IPS DF 6.9 (cell line): ENCODE measurements at regions not wholly inside any gene's neighbourhood (a gene's known extent, or its start where the extent isn't known, plus 50 kb on each side); places are given as distances from the start of the nearest gene placed in this dataset.

Experiments used
- DNase-seq: peaks from one replicate; pipeline ENCODE4 v3.0.0-alpha.2; 2013; ENCODE audit warnings: low read depth, low spot score
- H3K27ac ChIP-seq: one replicate; pipeline ENCODE4 v1.5.1; 2013; ENCODE audit warnings: low read length, control low read depth
- H3K27me3 ChIP-seq: 2 replicates; pipeline ENCODE4 v1.6.1; 2013; ENCODE audit warnings: mild to moderate bottlenecking, low read length; ENCODE audit not compliant: control insufficient read depth, insufficient read depth
- H3K36me3 ChIP-seq: 2 replicates; pipeline ENCODE4 v1.6.1; 2013; ENCODE audit warnings: low read length; ENCODE audit not compliant: control insufficient read depth, insufficient read depth
- H3K4me1 ChIP-seq: 2 replicates; pipeline ENCODE4 v1.6.1; 2013; ENCODE audit warnings: low read length; ENCODE audit not compliant: control insufficient read depth, insufficient read depth
- H3K4me3 ChIP-seq: 2 replicates; pipeline ENCODE4 v1.5.1; 2013; ENCODE audit warnings: mild to moderate bottlenecking, low read length
- H3K9me3 ChIP-seq: 2 replicates; pipeline ENCODE4 v1.6.1; 2013; ENCODE audit warnings: low read length, inconsistent platforms; ENCODE audit not compliant: control insufficient read depth, insufficient read depth
- WGBS: extraction: QIAGEN DNeasy Blood & Tissue Kit; methylation state at CpG from one replicate; pipeline ENCODE4 v1.1.7; 2013; ENCODE audit warnings: mixed read lengths, missing lambda C conversion rate; ENCODE audit not compliant: insufficient read length, insufficient coverage; 5-methylcytosine and 5-hydroxymethylcytosine counted together

DNA sequence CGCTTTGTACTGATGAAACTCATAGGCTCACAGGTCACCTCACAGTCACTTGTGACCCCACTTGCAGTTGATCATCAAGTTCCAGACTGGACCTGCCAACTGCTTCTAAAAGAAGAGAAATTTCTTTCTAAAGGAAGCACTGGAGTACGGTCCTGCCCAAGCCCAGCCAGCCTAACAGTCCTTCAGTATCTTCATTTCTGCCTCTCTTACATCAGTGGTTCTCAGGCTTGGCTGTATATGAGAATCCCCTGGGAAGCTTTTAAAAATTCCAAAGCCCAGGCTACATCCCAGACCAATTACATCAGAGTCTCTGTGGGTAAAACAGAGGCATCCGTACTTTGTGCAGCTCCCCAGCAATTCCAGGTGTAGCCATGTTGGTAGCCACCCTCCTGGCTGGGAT lies 282.1 kb downstream of the NFIB start:
- no CpG with 5 or more reads among the region's 3 CpGs for WGBS
- no peak overlapping the region for H3K4me3 ChIP-seq

GRCh38 chr9:14031060-14031414 lies 282.9 kb downstream of the NFIB start:
- Histone ChIP-seq H3K4me3 (no peak overlapping the region), H3K27me3 (no peaks in the 10 kb centered on the region), H3K36me3 (no peaks in the 10 kb centered on the region), H3K4me1 (0 out of 2 replicates have a peak, but pooled peaks cover 3% of the 10 kb centered on the region), H3K9me3 (no peaks in the 10 kb centered on the region), H3K27ac (no peak overlapping the region)
- DNase-seq: peak; percentile 27
- WGBS: no CpG with 5 or more reads among the region's 7 CpGs

More for the DNA sequence above, 282.1 kb downstream of the NFIB start:
- no peak for DNase-seq
- Histone ChIP-seq H3K27ac (no peak overlapping the region), H3K9me3 (no peaks in the 10 kb centered on the region), H3K36me3 (no peaks in the 10 kb centered on the region), H3K27me3 (no peaks in the 10 kb centered on the region), H3K4me1 (0 out of 2 replicates have a peak, but pooled peaks cover 3% of the 10 kb centered on the region)

DNA sequence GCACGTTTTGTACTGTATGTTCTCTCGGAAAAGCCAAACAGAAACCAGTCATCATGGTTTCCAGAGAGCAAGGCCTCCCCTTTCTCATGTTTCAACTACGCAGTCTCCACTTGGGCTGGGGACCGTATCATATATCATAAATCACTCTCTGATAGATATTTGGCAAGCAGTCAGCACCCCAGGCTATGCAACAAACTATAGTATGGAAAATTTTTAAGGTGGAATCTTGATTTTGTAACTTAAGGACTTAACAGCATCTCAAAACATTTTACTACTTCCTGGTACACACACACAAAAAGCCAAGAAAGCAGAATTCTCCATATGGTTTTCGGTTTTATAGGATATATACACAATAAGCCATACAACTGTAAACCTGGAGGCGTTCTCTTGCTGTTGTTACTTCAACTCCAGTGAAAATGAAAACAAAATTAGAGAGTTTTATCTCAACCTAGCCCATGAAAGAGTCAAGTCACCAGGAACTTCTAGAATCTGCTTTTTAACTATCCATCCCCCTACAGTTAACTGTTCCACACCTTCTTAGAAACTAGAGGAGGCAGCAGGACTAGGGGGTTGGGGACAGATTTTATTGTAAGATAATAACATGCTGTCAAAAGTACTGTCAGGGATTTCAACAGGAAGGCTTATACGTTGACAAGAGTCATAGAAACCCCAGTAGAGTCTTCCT lies 283.4 kb downstream of the NFIB start:
- H3K9me3 ChIP-seq: no peaks in the 10 kb centered on the region
- no peaks in the 10 kb centered on the region for H3K27me3 ChIP-seq
- DNase-seq: no peak
- H3K4me3 ChIP-seq: no peak overlapping the region
- no peaks in the 10 kb centered on the region for H3K36me3 ChIP-seq
- WGBS: no CpG with 5 or more reads among the region's 7 CpGs
- H3K27ac ChIP-seq: no peak overlapping the region
- 0 out of 2 replicates have a peak, but pooled peaks cover 3% of the 10 kb centered on the region for H3K4me1 ChIP-seq

DNA sequence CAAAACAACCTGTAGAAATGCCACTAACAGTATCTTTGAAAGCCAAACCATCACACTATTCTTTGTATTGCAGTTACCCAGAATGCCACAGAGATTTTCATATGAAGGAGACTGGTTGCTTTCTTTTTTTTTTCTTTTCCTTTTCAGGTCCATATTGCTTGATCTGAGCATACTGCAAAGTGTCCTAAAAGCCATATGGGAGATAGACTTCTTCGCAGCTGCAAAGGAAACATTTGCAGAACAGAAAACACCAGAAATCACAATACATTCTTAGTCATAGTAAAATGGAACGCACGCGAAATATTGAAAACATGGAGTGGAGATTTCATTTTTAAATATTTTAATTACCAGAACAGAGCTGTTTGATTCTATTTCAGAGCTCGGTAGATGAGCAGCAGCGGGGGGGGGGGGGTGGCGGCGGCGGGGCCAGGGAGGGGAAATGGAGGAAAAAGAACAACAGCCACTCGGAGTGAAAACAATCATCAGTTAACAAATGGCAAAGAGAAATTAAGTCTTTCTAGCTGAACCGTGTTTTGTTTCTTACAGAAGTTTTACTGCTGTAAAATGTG lies 284.1 kb downstream of the NFIB start:
- no peak overlapping the region for H3K27ac ChIP-seq
- no peak for DNase-seq
- no peaks in the 10 kb centered on the region for H3K9me3 ChIP-seq
- 0 out of 2 replicates have a peak, but pooled peaks cover 3% of the 10 kb centered on the region for H3K4me1 ChIP-seq
- H3K4me3 ChIP-seq: no peak overlapping the region
- H3K27me3 ChIP-seq: no peaks in the 10 kb centered on the region
- H3K36me3 ChIP-seq: no peaks in the 10 kb centered on the region
- WGBS: no CpG with 5 or more reads among the region's 11 CpGs

DNA sequence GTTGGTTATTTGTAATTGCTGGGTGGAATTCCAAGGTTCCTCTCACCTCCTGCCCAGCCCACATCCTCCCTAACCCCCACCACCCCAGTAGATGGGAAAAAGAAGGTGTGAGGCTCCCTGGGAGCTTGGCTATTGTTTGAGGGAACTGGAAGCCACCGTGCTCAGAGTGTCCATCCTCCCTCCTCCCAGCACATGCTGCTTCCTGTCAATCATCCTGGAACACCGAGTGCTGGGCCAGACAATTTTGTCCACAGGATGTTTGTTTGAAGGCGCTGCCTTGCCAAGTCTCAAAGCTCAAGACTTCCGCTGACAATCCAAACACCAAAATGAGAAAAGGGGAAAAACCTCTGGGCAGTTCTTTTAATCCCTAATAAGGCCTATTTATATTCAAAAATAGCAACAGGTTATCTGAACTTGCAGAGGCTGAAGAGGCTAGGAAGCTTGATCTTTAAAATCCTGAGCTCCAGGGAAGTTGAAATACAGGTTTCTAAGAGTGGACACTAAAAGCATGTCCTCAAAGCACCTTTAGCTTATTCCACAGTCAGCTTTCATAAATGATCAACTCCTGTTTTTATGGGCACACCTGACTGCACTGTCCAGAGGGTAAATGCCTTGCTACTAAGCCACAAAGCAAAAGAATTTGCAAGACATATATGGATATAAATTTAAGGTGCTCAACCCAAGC lies 286.7 kb downstream of the NFIB start:
- H3K27ac ChIP-seq: no peak overlapping the region
- H3K9me3 ChIP-seq: no peaks in the 10 kb centered on the region
- no peaks in the 10 kb centered on the region for H3K36me3 ChIP-seq
- no CpG with 5 or more reads among the region's 4 CpGs for WGBS
- H3K4me3 ChIP-seq: no peak overlapping the region
- 0 out of 2 replicates have a peak, but pooled peaks cover 3% of the 10 kb centered on the region for H3K4me1 ChIP-seq
- no peaks in the 10 kb centered on the region for H3K27me3 ChIP-seq
- DNase-seq: no peak

DNA sequence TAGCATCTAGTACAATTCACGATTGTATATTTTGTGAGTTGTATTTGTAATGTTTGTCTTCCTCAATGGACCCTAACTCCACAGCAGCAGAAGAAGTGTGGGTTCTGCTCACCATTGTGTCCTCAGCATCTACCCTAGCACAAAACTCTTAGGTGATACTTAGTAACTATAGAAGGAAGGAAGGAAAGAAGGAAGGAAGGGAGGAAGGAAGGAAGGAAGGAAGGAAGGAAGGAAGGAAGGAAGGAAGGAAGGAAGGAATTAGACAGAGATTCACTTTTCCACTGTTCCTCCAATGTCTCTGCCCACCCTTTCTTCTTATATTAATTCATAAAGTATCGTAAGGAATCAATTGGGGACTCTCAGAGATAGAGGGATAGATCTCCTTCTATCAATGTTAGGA lies 288.2 kb downstream of the NFIB start:
- no peaks in the 10 kb centered on the region for H3K36me3 ChIP-seq
- H3K27me3 ChIP-seq: no peaks in the 10 kb centered on the region
- H3K27ac ChIP-seq: no peak overlapping the region
- H3K4me1 ChIP-seq: 0 out of 2 replicates have a peak, but pooled peaks cover 3% of the 10 kb centered on the region
- H3K4me3 ChIP-seq: no peak overlapping the region
- H3K9me3 ChIP-seq: no peaks in the 10 kb centered on the region
- WGBS: no CpG with 5 or more reads among the region's 2 CpGs
- DNase-seq: no peak

GRCh38 chr9:14023285-14023684 lies 290.7 kb downstream of the NFIB start:
- no peaks in the 10 kb centered on the region for H3K27me3 ChIP-seq
- no peak overlapping the region for H3K27ac ChIP-seq
- no peak for DNase-seq
- H3K36me3 ChIP-seq: no peaks in the 10 kb centered on the region
- no peak overlapping the region for H3K4me3 ChIP-seq
- WGBS: no CpG with 5 or more reads among the region's 1 CpG
- H3K4me1 ChIP-seq: 0 out of 2 replicates have a peak, but pooled peaks cover 3% of the 10 kb centered on the region
- no peaks in the 10 kb centered on the region for H3K9me3 ChIP-seq

DNA sequence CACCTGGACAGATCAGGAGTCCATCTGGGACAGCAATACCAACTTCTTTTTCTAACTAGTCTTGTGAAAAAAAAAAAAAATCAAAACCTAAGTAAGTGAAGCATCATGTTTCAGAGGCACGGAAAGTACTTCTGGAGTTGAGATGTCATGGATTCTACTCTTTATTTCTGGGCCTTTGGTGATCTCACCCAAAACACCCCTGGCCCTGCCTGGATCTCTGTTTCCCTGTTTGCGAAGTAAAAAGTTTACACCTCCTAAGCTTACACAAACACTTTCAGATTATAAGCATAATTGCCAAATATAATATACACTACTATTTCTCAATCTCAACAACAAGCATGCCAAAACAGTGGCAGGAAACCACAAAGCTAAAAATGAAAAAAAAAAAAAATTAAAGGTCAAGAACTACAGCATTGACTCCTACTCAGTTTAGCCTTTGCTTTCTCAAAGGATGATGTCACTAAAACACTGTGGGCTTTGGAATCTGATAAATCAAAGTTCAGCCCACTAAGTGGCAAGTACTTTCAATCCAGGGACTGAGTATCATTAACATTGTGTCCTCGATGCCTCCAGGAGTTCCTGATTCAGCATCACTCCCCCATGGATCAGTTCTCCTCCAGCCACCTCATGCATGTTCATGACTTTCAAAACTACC lies 291.9 kb downstream of the NFIB start:
- H3K4me3 ChIP-seq: no peak overlapping the region
- 100% methylated on average over 1 of the region's 3 CpGs for whole genome bisulfite sequencing
- no peaks in the 10 kb centered on the region for H3K9me3 ChIP-seq
- no peaks in the 10 kb centered on the region for H3K27me3 ChIP-seq
- H3K4me1 ChIP-seq: 0 out of 2 replicates have a peak, but pooled peaks cover 2% of the 10 kb centered on the region
- H3K27ac ChIP-seq: no peak overlapping the region
- H3K36me3 ChIP-seq: no peaks in the 10 kb centered on the region
- DNase-seq: no peak

- Histone ChIP-seq H3K4me3 (no peak overlapping the region), H3K9me3 (no peaks in the 10 kb centered on the region), H3K36me3 (no peaks in the 10 kb centered on the region), H3K27me3 (no peaks in the 10 kb centered on the region), H3K27ac (no peak overlapping the region), H3K4me1 (no peaks in the 10 kb centered on the region)
- no CpG with 5 or more reads among the region's 2 CpGs for WGBS
- DNase-seq: no peak
These were observed 295.9 kb downstream of the NFIB start for GRCh38 chr9:14018081-14018480.

- H3K9me3 ChIP-seq: no peaks in the 10 kb centered on the region
- no peak overlapping the region for H3K4me3 ChIP-seq
- DNase-seq: no peak
- H3K4me1 ChIP-seq: no peaks in the 10 kb centered on the region
- H3K27ac ChIP-seq: no peak overlapping the region
- no peaks in the 10 kb centered on the region for H3K36me3 ChIP-seq
- no peaks in the 10 kb centered on the region for H3K27me3 ChIP-seq
These were observed 299.2 kb downstream of the NFIB start for GRCh38 chr9:14014744-14015143.
